Progenitor cell of endocrine pancreas (in vitro differentiated cells): ENCODE measurements at regions not wholly inside any gene's neighbourhood (a gene's known extent, or its start where the extent isn't known, plus 50 kb on each side); places are given as distances from the start of the nearest gene placed in this dataset.

Experiments
- DNase-seq: peaks from one replicate; pipeline ENCODE4 v3.0.0; 2021; ENCODE audit warnings: low spot score; ENCODE audit not compliant: unreplicated experiment
- H3K27ac Mint-ChIP-seq: 2 replicates; pipeline ENCODE4 v1.8.0; 2021; ENCODE audit warnings: mild to moderate bottlenecking, moderate library complexity, mixed read lengths
- H3K27me3 Mint-ChIP-seq: 2 replicates; pipeline ENCODE4 v1.8.0; 2021; ENCODE audit warnings: mixed read lengths
- H3K36me3 Mint-ChIP-seq: 2 replicates; pipeline ENCODE4 v1.8.0; 2022; ENCODE audit warnings: mixed read lengths; ENCODE audit not compliant: insufficient read depth
- H3K4me1 Mint-ChIP-seq: 2 replicates; pipeline ENCODE4 v1.8.0; 2021; ENCODE audit warnings: low read depth, mixed read lengths
- H3K4me3 Mint-ChIP-seq: 2 replicates; pipeline ENCODE4 v1.8.0; 2021; ENCODE audit warnings: low read depth, mild to moderate bottlenecking, moderate library complexity, mixed read lengths
- H3K9me3 Mint-ChIP-seq: 2 replicates; pipeline ENCODE4 v1.8.0; 2021; ENCODE audit warnings: low read depth, mixed read lengths
- TF ChIP-seq, protein P1 (sequence below): fragments of 200-600 bp; sonication (generic); IDR thresholded peaks from one replicate; pipeline ENCODE4 v1.5.0; 2021; ENCODE audit warnings: antibody characterized with exemption, mild to moderate bottlenecking; ENCODE audit not compliant: unreplicated experiment

DNA sequence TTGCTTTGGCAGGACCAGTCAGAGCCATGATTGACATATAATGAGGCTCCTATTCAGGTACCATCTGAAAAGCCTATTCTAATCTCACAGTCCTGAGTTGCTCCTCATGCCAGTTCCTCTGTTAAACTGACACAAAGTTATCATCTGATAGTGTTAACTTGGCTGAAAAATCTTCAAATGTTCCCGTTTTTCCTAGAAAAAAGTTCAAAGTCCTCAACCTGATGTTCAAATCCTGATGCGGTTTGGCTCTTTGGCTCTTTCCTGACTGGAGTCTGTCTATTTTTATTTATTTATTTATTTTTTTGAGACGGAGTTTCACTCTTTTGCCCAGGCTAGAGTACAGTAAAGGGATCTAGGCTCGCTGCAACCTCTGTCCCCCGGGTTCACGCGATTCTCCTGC lies 244.2 kb downstream of the ANKRD50 start:
- H3K4me3 Mint-ChIP-seq: no peak overlapping the region
- peaks cover 1% of the 10 kb centered on the region for H3K36me3 Mint-ChIP-seq
- H3K27me3 Mint-ChIP-seq: peaks cover 2% of the 10 kb centered on the region
- peaks cover 2% of the 10 kb centered on the region for H3K4me1 Mint-ChIP-seq
- H3K27ac Mint-ChIP-seq: no peak overlapping the region
- TF ChIP-seq, protein P1, sequence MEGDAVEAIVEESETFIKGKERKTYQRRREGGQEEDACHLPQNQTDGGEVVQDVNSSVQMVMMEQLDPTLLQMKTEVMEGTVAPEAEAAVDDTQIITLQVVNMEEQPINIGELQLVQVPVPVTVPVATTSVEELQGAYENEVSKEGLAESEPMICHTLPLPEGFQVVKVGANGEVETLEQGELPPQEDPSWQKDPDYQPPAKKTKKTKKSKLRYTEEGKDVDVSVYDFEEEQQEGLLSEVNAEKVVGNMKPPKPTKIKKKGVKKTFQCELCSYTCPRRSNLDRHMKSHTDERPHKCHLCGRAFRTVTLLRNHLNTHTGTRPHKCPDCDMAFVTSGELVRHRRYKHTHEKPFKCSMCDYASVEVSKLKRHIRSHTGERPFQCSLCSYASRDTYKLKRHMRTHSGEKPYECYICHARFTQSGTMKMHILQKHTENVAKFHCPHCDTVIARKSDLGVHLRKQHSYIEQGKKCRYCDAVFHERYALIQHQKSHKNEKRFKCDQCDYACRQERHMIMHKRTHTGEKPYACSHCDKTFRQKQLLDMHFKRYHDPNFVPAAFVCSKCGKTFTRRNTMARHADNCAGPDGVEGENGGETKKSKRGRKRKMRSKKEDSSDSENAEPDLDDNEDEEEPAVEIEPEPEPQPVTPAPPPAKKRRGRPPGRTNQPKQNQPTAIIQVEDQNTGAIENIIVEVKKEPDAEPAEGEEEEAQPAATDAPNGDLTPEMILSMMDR: no peak
- H3K9me3 Mint-ChIP-seq: peaks cover 11% of the 10 kb centered on the region
- DNase-seq: no peak

DNA sequence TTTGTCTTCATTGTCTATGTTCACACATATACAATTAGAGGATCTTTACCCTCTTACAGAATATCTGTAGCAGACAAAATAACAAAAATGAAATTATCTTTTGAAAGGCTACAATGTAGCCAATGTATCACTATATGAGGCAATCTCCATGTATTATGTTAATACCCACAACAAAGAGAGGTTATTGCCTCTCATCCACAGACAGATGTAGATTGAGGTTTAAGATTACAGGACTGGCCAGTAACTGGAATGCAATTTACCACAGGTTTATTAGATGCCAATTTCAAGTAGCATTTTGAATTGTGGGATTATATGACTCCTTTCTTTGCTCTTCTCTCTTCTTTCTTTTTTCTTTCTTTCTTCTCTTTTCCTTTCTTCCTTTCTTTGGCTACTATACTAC lies 242.6 kb downstream of the ANKRD50 start:
- H3K4me1 Mint-ChIP-seq: peaks cover 2% of the 10 kb centered on the region
- no peak overlapping the region for H3K4me3 Mint-ChIP-seq
- H3K9me3 Mint-ChIP-seq: peaks cover 14% of the 10 kb centered on the region

DNA sequence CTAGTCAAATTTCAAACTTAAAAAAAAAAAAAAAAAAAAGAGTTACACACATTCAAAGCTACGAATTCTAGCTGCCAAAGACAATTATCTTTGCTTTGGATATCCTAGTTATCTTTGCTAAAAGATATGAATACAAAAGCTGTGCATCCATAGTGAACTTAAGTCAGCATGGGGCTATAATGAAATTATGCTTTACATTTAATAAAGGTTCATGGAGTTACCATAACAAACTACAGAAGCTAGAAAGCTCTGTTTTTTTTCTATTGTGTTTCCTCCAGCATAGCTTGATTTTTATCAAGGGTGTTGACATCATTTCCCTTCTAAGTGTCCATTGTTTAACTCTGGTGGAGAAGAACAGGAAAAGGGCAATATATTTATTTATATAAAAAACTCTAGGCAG lies 234.1 kb downstream of the ANKRD50 start:
- H3K27me3 Mint-ChIP-seq: no peaks in the 10 kb centered on the region
- peaks cover 10% of the 10 kb centered on the region for H3K4me1 Mint-ChIP-seq
- no peak overlapping the region for H3K4me3 Mint-ChIP-seq
- TF ChIP-seq, protein P1: no peak
- peaks cover 7% of the 10 kb centered on the region for H3K9me3 Mint-ChIP-seq
- H3K27ac Mint-ChIP-seq: no peak overlapping the region
- H3K36me3 Mint-ChIP-seq: no peaks in the 10 kb centered on the region
- DNase-seq: no peak

More for the DNA sequence above, 242.6 kb downstream of the ANKRD50 start:
- Mint-ChIP-seq H3K27ac (no peak overlapping the region), H3K36me3 (peaks cover 1% of the 10 kb centered on the region), H3K27me3 (peaks cover 2% of the 10 kb centered on the region)
- no peak for DNase-seq
- TF ChIP-seq, protein P1: no peak

DNA sequence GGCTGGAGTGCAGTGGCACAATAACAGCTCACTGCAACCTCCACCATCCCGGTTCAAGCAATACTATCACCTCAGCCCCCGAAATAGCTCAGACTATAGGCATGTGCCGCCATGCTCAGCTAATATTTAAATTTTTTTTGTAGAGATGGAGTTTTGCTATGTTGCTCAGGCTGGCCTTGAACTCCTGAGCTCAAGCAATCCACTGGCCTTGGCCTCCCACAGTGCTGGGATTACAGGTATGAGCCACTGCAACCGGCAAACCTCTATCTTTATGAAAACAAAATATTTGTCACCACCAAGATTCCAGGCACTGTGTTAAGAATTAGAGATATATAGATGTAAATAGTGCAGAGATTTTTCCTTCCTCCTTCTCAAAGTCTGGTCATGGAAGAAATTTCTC lies 232.5 kb downstream of the ANKRD50 start:
- TF ChIP-seq, protein P1: no peak
- Mint-ChIP-seq H3K4me1 (peaks cover 22% of the 10 kb centered on the region), H3K36me3 (no peaks in the 10 kb centered on the region), H3K27ac (no peak overlapping the region), H3K4me3 (no peak overlapping the region), H3K27me3 (no peaks in the 10 kb centered on the region), H3K9me3 (peaks cover under 1% of the 10 kb centered on the region)
- no peak for DNase-seq

DNA sequence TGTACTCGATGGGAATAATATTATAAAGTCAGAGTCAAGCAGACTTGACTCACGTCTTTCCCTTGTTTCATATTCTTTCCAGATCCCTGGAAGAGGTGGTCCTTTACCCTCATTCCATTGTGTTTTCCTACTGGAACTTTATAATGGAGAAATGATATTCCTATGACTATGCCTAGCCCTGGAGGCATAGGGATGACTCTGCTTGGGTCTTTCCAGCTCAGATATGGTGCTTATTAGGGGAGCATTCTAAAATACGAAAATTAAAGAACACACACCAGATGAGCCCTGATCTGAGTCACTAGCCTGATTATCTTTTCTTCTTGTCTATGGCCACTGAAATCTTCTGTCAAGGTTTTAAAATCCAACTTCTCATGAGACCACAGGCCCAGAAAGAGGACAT lies 231.4 kb downstream of the ANKRD50 start:
- Mint-ChIP-seq H3K27ac (no peak overlapping the region), H3K27me3 (no peaks in the 10 kb centered on the region), H3K4me3 (no peak overlapping the region), H3K9me3 (peaks cover under 1% of the 10 kb centered on the region), H3K36me3 (no peaks in the 10 kb centered on the region), H3K4me1 (peaks cover 22% of the 10 kb centered on the region)
- DNase-seq: no peak
- TF ChIP-seq, protein P1: no peak
